Omental fat pad (tissue), 3 donors: ENCODE measurements at regions not wholly inside any gene's neighbourhood (a gene's known extent, or its start where the extent isn't known, plus 50 kb on each side); places are given as distances from the start of the nearest gene placed in this dataset.
"Not testable (repeated sequence)": the region's sequence is repeated elsewhere in the genome, so short reads cannot be mapped to it uniquely, and the experiment has no call there.

Source experiments
- ATAC-seq: fragments of 150-250 bp; one replicate; pipeline ENCODE4 v1.9.1; 2016; ENCODE audit warnings: mild to moderate bottlenecking, moderate library complexity; ENCODE audit not compliant: low FRiP score
- DNase-seq: peaks from one replicate; pipeline ENCODE4 v3.0.0-alpha.2; 2019; ENCODE audit warnings: low spot score
- TF ChIP-seq, protein P1 (sequence below), 3 donors: fragments of 450-650 bp; IDR thresholded peaks; one replicate each; pipeline ENCODE4 v1.5.1; 2016 to 2017; ENCODE audit warnings: antibody characterized with exemption in 3 of 3, mild to moderate bottlenecking in 3 of 3, moderate library complexity in 2 of 3

DNA sequence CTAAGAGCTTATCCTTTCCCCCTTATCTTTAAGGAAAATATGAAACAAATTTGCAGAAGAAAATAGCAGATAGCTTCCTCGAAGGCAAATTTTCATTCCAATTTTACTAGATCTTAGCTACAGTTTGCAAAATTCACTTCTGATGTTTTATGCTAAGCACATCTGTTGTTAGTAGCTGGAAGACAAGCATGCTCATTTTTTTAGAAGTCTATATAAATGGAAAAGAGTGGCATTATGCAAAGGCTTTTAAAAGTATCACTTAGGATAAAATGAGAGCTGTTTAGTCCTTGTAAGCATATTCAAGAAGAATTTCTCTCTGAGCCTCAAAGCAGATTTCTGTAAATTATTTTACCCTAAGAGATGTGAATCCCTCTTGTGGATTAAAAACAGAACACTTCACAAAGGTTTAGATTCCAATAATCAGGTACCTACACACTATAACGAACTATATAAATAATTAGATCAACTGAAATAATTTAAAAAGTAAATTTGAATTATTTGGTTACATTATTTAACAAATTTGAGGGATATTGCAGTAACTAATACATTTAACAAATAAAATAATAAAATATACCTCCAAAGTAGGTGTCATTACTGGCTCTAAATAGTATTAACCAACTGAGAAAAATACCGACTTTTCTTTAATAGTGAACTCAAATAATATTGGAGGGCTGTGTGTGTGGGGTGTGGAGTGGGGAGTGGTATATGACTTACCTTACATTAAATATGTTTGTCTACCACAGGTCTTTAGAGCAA is 307.1 kb downstream of the SEMA3D start:
- DNase-seq (no peak), ATAC-seq (no peak)
- TF ChIP-seq, protein P1, sequence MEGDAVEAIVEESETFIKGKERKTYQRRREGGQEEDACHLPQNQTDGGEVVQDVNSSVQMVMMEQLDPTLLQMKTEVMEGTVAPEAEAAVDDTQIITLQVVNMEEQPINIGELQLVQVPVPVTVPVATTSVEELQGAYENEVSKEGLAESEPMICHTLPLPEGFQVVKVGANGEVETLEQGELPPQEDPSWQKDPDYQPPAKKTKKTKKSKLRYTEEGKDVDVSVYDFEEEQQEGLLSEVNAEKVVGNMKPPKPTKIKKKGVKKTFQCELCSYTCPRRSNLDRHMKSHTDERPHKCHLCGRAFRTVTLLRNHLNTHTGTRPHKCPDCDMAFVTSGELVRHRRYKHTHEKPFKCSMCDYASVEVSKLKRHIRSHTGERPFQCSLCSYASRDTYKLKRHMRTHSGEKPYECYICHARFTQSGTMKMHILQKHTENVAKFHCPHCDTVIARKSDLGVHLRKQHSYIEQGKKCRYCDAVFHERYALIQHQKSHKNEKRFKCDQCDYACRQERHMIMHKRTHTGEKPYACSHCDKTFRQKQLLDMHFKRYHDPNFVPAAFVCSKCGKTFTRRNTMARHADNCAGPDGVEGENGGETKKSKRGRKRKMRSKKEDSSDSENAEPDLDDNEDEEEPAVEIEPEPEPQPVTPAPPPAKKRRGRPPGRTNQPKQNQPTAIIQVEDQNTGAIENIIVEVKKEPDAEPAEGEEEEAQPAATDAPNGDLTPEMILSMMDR (IDR thresholded peaks at IDR 0.05) = no peak

DNA sequence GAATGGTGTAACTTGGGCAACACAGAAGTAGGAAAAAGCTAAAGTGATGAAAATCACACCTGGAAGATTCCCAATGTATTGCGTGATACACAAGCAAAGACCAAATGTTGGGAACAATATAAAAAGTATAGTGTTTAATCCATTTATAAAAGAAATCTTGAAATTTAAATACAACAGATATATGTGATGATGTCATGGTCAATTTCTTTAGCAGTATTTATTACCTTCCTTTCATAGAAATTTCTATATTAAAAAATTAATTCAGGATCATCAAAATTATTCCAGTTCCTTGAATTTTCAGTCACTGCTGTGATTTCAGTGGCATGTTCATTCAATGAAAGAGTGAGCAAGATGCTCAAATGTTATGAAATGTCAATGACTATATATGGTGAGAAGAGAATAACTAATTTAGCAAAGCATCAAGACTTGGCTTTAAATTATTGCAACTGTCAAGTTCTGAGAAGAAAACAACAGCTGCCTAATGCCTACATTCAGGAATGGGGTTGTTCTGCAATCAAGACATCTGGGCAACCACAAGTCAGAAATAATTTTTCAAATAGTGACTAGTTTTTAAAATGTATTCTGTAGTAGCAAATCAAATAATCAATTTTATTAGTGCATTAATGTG is 308.8 kb downstream of the SEMA3D start:
- TF ChIP-seq, protein P1 (IDR thresholded peaks at IDR 0.05) = no peak
- ATAC-seq (no peak), DNase-seq (no peak)

DNA sequence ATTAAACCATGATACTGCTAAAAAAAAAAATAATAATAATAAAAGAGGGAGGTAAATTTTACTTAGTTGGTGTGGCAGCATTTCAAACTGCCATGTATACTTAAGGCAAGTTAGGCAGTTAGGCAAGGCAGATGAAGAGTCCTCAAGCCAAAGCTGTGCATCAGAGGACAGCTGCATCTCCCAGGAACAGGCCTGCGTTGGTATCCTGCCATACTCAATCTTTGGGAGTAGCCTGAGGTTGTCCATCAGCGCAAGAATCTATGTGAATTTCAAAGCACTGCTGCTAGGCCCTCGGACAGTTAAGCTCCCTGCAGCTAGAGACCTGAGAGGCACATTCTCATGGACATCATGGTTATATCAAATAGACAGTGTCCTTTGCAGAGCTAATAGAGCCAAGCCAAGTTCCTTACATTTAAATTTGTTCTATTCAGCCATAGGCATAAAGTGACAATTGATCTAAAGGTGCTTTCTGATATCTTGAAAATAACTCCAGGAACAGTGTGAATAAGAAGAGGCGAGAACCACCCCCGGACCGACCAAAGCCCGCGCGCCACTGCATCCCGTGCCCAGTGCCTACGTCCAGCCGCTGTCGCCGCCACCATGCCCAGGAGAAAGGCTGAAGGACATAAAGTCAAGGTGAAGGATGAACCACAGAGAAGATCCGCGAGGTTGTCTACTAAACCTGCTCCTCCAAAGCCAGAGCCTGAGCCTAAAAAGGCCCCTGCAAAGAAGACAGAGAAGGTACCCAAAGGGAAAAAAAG is 310.6 kb downstream of the SEMA3D start:
- TF ChIP-seq, protein P1 (IDR thresholded peaks at IDR 0.05) = no peak
- ATAC-seq = no peak
- no peak for DNase-seq

DNA sequence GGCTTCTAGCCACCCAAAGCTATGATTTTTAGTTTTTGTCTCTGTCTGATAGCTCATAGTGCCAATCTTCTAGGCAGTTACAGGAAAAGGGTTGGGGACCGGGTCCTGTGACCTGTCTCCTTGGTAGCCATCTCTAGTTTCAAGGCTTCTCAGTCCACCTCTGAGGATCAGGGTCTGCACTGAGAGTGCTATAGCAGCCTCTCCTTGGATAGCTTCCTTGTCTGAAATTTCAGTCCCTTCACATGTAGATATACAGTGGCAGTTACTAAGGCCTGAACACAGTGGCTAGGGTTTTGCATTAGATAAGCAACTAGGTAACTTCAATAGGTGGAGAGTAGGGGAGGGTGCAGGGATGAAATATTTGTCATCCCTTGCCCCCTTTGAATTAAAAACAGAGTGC is 321.3 kb downstream of the SEMA3D start:
- no peak for ATAC-seq
- TF ChIP-seq, protein P1 (IDR thresholded peaks at IDR 0.05) = no peak
- no peak for DNase-seq

DNA sequence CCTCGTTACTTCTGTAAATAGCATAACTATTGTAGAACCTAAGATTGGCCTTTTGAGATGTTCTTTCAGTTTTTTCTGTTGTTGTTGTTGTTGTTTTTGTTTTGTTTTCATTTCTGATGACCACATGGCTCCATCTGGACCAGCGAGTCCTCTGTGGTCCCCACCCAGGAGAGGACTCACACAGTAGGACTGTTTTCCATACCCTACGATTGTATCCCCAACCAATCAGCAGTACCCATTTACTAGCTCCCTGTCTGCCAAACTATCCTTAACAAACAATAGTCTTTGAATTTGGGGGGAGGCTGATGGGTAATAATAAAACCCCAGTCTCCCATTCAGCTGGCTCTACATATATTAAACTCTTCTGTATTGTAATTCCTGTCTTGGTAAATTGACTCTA is 329.5 kb downstream of the SEMA3D start:
- TF ChIP-seq, protein P1 (IDR thresholded peaks at IDR 0.05) = no peak
- ATAC-seq = no peak
- no peak for DNase-seq

DNA sequence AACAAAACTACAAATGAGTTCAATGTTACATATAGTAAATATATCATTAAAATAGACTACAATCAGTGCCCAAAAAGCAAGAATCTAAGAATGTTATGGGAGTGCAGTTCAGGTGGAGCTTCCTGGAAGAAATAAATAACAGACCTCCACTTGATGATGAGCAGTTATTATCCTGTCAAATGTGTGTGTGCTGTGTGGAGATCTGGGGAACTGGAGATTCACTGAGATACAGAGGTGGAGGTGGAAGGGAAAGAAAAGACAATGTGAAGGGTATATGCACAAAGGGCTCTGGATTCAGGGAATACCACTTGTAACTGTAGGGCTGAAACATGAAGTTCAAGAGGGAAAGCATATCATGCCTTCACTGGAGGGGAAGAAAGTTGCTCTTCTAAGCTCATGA is 331.1 kb downstream of the SEMA3D start:
- TF ChIP-seq, protein P1 (IDR thresholded peaks at IDR 0.05) = no peak
- ATAC-seq = no peak
- no peak for DNase-seq

DNA sequence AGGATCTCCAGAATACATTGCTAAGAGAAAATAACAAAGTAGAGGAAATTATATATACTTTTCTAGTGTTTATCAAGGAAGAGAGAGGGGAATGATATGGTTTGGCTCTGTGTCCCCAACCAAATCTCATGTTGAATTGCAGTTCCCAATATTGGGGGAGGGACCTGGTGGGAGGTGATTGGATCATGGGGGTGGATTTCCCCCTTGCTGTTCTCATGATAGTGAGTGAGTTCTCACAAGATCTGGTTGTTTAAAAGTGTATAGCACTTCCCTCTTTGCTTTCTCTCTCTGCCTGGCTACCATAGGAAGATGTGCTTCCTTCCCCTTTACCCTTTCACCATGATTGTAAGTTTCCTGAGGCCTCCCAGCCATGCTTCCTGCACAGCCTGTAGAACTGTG is 337.9 kb downstream of the SEMA3D start:
- DNase-seq, ATAC-seq: not testable (repeated sequence)
